ENCODE measurements at regions not wholly inside any gene's neighbourhood (a gene's known extent, or its start where the extent isn't known, plus 50 kb on each side); places are given as distances from the start of the nearest gene placed in this dataset.

DNA sequence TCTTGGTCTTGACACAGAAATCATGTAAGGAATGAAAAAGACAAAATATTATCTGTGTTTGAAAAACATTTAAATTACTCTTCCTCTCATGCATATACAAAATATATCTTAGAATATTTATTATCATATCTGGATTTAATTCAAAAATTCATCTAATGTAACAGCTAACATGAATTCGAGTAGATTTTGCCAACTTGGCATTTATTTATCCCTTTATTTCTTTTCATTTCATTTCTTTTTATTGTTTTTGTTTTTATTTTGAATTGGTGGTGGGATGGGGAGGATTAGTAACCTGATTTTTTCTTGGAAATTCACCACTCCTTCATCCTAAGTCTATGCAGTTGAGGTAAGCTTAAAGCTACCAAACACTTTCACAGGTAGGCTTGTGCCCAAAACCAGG, 508.7 kb downstream of the EPHA7 start:
- Histone ChIP-seq H3K9ac (ENCODE audit: control insufficient read depth, extremely low read depth, insufficient read depth, low read length) (no peak overlapping the region), H3K27me3 (ENCODE audit: control insufficient read depth, extremely low read depth, insufficient read depth, low read length) (no peaks in the 10 kb centered on the region), H3K36me3 (ENCODE audit: control insufficient read depth in 2 of 2, extremely low read depth in 1 of 2, insufficient read depth in 2 of 2, low read length in 2 of 2) (no peaks in the 10 kb centered on the region), H3K27ac (ENCODE audit: control insufficient read depth, insufficient read depth, low read length) (no peak overlapping the region), H4K20me1 (ENCODE audit: control insufficient read depth, extremely low read depth, insufficient read depth, low read length) (no peaks in the 10 kb centered on the region), H3K9me1 (ENCODE audit: control insufficient read depth, extremely low read depth, insufficient read depth, low read length) (no peaks in the 10 kb centered on the region), H3K79me2 (ENCODE audit: control insufficient read depth, insufficient read depth, low read length) (no peaks in the 10 kb centered on the region), H2AFZ (ENCODE audit: control insufficient read depth, low read length) (no peak overlapping the region), H3K4me1 (ENCODE audit: control insufficient read depth, extremely low read depth, insufficient read depth, low read length) (no peaks in the 10 kb centered on the region), H3K4me3 (ENCODE audit: control insufficient read depth in 2 of 3, extremely low read depth in 1 of 3, insufficient read depth in 2 of 3, low read depth in 1 of 3, low read length in 3 of 3) (no peak overlapping the region), H3K4me2 (ENCODE audit: control insufficient read depth, extremely low read depth, insufficient read depth, low read depth, low read length) (no peak overlapping the region), H3K9me3 (ENCODE audit: control insufficient read depth, low read depth, low read length) (no peaks in the 10 kb centered on the region)
- DNase-seq (ENCODE audit: low read depth, low spot score): no peak
- dilution Hi-C loops (cut with MboI; ENCODE audit: extremely low pct_ligation_motif_present, low sequenced_read_pairs): no loop called here
- FAIRE-seq: no peak
- TF ChIP-seq, protein P1, sequence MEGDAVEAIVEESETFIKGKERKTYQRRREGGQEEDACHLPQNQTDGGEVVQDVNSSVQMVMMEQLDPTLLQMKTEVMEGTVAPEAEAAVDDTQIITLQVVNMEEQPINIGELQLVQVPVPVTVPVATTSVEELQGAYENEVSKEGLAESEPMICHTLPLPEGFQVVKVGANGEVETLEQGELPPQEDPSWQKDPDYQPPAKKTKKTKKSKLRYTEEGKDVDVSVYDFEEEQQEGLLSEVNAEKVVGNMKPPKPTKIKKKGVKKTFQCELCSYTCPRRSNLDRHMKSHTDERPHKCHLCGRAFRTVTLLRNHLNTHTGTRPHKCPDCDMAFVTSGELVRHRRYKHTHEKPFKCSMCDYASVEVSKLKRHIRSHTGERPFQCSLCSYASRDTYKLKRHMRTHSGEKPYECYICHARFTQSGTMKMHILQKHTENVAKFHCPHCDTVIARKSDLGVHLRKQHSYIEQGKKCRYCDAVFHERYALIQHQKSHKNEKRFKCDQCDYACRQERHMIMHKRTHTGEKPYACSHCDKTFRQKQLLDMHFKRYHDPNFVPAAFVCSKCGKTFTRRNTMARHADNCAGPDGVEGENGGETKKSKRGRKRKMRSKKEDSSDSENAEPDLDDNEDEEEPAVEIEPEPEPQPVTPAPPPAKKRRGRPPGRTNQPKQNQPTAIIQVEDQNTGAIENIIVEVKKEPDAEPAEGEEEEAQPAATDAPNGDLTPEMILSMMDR (optimal IDR thresholded peaks at IDR 0.05 in 1 of 3, IDR thresholded peaks at IDR 0.05 in 1 of 3, conservative IDR thresholded peaks at IDR 0.05 in 1 of 3; ENCODE audit: extremely low read depth in 1 of 3, insufficient read depth in 2 of 3, low read length in 3 of 3): no peak
- TF ChIP-seq EZH2 (IDR thresholded peaks at IDR 0.05; ENCODE audit: low read length): no peak

DNA sequence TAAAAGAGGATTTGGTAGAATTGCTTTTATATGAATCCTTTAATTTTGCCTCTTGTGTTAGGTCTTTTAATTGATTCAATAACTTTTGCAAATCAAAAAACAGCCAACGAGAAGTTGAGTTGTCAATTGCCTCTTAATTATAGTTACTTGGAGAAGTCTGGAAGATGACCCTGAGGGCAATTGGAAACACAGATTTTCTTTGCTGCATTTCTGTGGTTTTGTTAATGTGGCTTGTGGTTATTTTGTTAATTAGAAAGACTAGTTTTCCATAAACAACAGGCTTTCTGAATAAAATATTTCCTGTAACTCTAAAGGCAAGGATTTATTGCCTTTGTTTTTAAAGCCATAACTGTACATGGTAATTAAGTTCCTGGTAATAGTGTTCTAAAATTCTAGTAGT, 513.0 kb downstream of the EPHA7 start:
- H3K4me3 ChIP-seq (ENCODE audit: control insufficient read depth in 2 of 3, extremely low read depth in 1 of 3, insufficient read depth in 2 of 3, low read depth in 1 of 3, low read length in 3 of 3): no peak overlapping the region
- no peak overlapping the region for H3K27ac ChIP-seq (ENCODE audit: control insufficient read depth, insufficient read depth, low read length)
- no peak for FAIRE-seq
- TF ChIP-seq, protein P1 (optimal IDR thresholded peaks at IDR 0.05 in 1 of 3, IDR thresholded peaks at IDR 0.05 in 1 of 3, conservative IDR thresholded peaks at IDR 0.05 in 1 of 3; ENCODE audit: extremely low read depth in 1 of 3, insufficient read depth in 2 of 3, low read length in 3 of 3): no peak
- TF ChIP-seq EZH2 (IDR thresholded peaks at IDR 0.05; ENCODE audit: low read length): no peak
- dilution Hi-C loops (cut with MboI; ENCODE audit: extremely low pct_ligation_motif_present, low sequenced_read_pairs): no loop called here
- no peaks in the 10 kb centered on the region for H3K4me1 ChIP-seq (ENCODE audit: control insufficient read depth, extremely low read depth, insufficient read depth, low read length)
- no peak overlapping the region for H3K9ac ChIP-seq (ENCODE audit: control insufficient read depth, extremely low read depth, insufficient read depth, low read length)
- H3K9me3 ChIP-seq (ENCODE audit: control insufficient read depth, low read depth, low read length): no peaks in the 10 kb centered on the region
- H3K36me3 ChIP-seq (ENCODE audit: control insufficient read depth in 2 of 2, extremely low read depth in 1 of 2, insufficient read depth in 2 of 2, low read length in 2 of 2): no peaks in the 10 kb centered on the region
- no peaks in the 10 kb centered on the region for H4K20me1 ChIP-seq (ENCODE audit: control insufficient read depth, extremely low read depth, insufficient read depth, low read length)
- H3K4me2 ChIP-seq (ENCODE audit: control insufficient read depth, extremely low read depth, insufficient read depth, low read depth, low read length): no peak overlapping the region
- no peaks in the 10 kb centered on the region for H3K9me1 ChIP-seq (ENCODE audit: control insufficient read depth, extremely low read depth, insufficient read depth, low read length)
- no peaks in the 10 kb centered on the region for H3K79me2 ChIP-seq (ENCODE audit: control insufficient read depth, insufficient read depth, low read length)
- H3K27me3 ChIP-seq (ENCODE audit: control insufficient read depth, extremely low read depth, insufficient read depth, low read length): no peaks in the 10 kb centered on the region
- H2AFZ ChIP-seq (ENCODE audit: control insufficient read depth, low read length): no peak overlapping the region
- DNase-seq (ENCODE audit: low read depth, low spot score): no peak

Measured in keratinocyte (primary cell).